A673 (cell line): ENCODE measurements at regions not wholly inside any gene's neighbourhood (a gene's known extent, or its start where the extent isn't known, plus 50 kb on each side); places are given as distances from the start of the nearest gene placed in this dataset.

Source experiments
- BruUV-seq: library from RNA; stranded (reverse); fragments of 400-500 nt; replicated peaks from 2 replicates; lab custom pipeline; 2021; lab: Mats Ljungman, UMichigan
- CTCF ChIA-PET: fragments of 300-600 bp; sonication (Branson Sonifier 250); formaldehyde crosslinking; loops from one replicate; lab custom pipeline; 2022; ENCODE audit warnings: antibody characterized with exemption; lab: Charles Lee
- POLR2A ChIA-PET: fragments of 300-600 bp; sonication (Branson Sonifier 250); formaldehyde crosslinking; loops from one replicate; lab custom pipeline; 2022; ENCODE audit warnings: antibody characterized with exemption; ENCODE audit not compliant: low non-redundant PET; lab: Charles Lee
- DNase-seq: peaks from one replicate; pipeline ENCODE4 v3.0.0-alpha.2; 2015; ENCODE audit warnings: low spot score
- H3K27ac ChIP-seq: fragments of 200-600 bp; sonication (generic); 2 replicates; pipeline ENCODE4 v1.5.1; 2016; ENCODE audit warnings: mixed run types, low read depth, mild to moderate bottlenecking, mixed read lengths, antibody characterized with exemption, low read length; ENCODE audit not compliant: poor library complexity, severe bottlenecking
- H3K27me3 ChIP-seq: fragments of 200-600 bp; sonication (generic); replicated peaks from 2 replicates; pipeline ENCODE4 v1.6.1; 2017; ENCODE audit warnings: mixed run types, low read depth, mild to moderate bottlenecking, mixed read lengths, antibody characterized with exemption, low read length; ENCODE audit not compliant: insufficient read depth, poor library complexity
- H3K36me3 ChIP-seq: fragments of 200-600 bp; sonication (generic); 2 replicates; pipeline ENCODE4 v1.6.1; 2016; ENCODE audit warnings: mixed run types, mild to moderate bottlenecking, mixed read lengths, antibody characterized with exemption, low read length; ENCODE audit not compliant: insufficient read depth, poor library complexity, severe bottlenecking
- H3K4me1 ChIP-seq: fragments of 200-600 bp; sonication (generic); 2 replicates; pipeline ENCODE4 v1.6.1; 2017; ENCODE audit warnings: mixed run types, mild to moderate bottlenecking, mixed read lengths, antibody characterized with exemption, low read length; ENCODE audit not compliant: insufficient read depth, poor library complexity, severe bottlenecking
- H3K4me3 ChIP-seq: fragments of 200-600 bp; sonication (generic); 2 replicates; pipeline ENCODE4 v1.5.1; 2016; ENCODE audit warnings: low read depth, mixed run types, mild to moderate bottlenecking, mixed read lengths, low read length; ENCODE audit not compliant: poor library complexity, severe bottlenecking
- H3K9me3 ChIP-seq: fragments of 200-600 bp; sonication (generic); 2 replicates; pipeline ENCODE4 v1.6.1; 2016; ENCODE audit warnings: mixed run types, low read depth, mild to moderate bottlenecking, mixed read lengths, antibody characterized with exemption, low read length; ENCODE audit not compliant: poor library complexity, severe bottlenecking
- EZH2 ChIP-seq: fragments of 200-600 bp; sonication (generic); IDR thresholded peaks from 2 replicates; pipeline ENCODE4 v1.6.1; 2017; ENCODE audit warnings: borderline replicate concordance, low read depth, mild to moderate bottlenecking, mixed read lengths, antibody characterized with exemption, low read length; ENCODE audit not compliant: poor library complexity, severe bottlenecking
- intact Hi-C: fragments of 100-400 bp; cut with micrococcal nuclease; formaldehyde crosslinking; loops from one replicate; pipeline ENCODE4 v1.10.0; 2022; ENCODE audit not compliant: unreplicated experiment
- TF ChIP-seq, protein P1 (sequence below): fragments of 300-800, 200-600 bp; sonication (generic); conservative IDR thresholded peaks from 2 replicates; pipeline ENCODE4 v1.5.1; 2017; ENCODE audit warnings: low read depth, mild to moderate bottlenecking, antibody characterized with exemption, low read length, moderate library complexity, mixed read lengths

DNA sequence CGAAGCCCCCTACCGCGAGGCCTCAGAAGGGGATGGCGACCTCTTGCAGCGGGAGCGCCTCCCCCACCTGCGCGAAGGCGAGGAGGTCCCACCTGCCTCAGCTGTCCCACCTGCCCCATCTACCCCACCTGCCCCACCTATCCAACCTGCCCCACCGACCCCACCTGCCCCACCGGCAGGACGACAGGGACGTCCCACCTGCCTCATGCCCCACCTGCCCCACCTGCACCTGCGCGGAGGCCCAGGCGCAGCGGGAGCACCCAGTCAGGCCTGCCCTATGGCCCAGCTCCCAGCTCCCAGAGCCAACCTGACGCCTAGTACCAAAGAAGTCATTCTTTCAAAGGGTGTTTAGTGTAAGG is 489.1 kb upstream of the SMIM21 start:
- H3K4me3 ChIP-seq = no peak overlapping the region
- peaks cover 10% of the 10 kb centered on the region for H3K27me3 ChIP-seq
- intact Hi-C loops = no loop called here
- ChIA-PET POLR2A (no interaction called here), CTCF (no interaction called here)
- no peaks in the 10 kb centered on the region for H3K36me3 ChIP-seq
- DNase-seq = no peak
- H3K9me3 ChIP-seq = no peaks in the 10 kb centered on the region
- TF ChIP-seq EZH2 = no peak
- TF ChIP-seq, protein P1, sequence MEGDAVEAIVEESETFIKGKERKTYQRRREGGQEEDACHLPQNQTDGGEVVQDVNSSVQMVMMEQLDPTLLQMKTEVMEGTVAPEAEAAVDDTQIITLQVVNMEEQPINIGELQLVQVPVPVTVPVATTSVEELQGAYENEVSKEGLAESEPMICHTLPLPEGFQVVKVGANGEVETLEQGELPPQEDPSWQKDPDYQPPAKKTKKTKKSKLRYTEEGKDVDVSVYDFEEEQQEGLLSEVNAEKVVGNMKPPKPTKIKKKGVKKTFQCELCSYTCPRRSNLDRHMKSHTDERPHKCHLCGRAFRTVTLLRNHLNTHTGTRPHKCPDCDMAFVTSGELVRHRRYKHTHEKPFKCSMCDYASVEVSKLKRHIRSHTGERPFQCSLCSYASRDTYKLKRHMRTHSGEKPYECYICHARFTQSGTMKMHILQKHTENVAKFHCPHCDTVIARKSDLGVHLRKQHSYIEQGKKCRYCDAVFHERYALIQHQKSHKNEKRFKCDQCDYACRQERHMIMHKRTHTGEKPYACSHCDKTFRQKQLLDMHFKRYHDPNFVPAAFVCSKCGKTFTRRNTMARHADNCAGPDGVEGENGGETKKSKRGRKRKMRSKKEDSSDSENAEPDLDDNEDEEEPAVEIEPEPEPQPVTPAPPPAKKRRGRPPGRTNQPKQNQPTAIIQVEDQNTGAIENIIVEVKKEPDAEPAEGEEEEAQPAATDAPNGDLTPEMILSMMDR = no peak
- H3K27ac ChIP-seq = no peak overlapping the region
- no TSS peak for BruUV-seq
- no peaks in the 10 kb centered on the region for H3K4me1 ChIP-seq

DNA sequence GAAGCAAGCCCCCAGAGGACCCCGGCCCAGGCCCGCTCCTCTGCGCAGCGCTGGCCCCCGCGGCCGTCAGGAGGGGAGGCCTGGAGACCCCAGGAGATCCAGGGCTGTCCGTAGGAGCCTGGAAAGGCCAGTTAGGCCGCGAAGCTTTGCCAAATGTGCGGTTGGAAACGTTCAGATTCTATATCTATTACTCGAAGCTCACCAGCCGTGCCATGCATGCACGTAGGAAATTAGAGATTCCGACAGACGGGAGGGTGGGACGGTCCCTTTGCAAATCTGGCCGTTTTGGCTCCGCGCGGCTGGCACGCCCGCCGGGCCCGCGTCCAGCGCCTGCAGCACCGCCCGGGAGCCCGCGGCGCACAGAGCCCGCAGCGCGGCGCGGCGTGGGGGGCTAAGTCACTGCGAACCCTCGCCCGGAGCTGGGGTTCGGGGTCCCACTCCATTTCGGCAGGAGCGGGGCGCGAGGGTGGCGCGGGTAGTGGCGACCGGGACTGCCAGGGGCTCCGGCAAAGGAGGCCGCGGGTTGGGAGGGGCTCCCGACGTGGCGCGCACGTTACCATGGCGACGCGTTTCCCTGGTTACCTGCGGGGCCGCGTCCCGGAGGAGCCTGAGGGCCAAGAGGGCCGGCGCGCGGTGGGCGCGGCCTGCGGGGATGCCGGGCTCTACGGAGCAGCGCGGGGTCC is 488.6 kb upstream of the SMIM21 start:
- no peak overlapping the region for H3K27ac ChIP-seq
- no peaks in the 10 kb centered on the region for H3K9me3 ChIP-seq
- no peaks in the 10 kb centered on the region for H3K4me1 ChIP-seq
- TF ChIP-seq EZH2 = no peak
- TF ChIP-seq, protein P1 = no peak
- CTCF ChIA-PET = no interaction called here
- intact Hi-C loops = no loop called here
- no TSS peak for BruUV-seq
- H3K36me3 ChIP-seq = no peaks in the 10 kb centered on the region
- POLR2A ChIA-PET = no interaction called here
- peaks cover 10% of the 10 kb centered on the region for H3K27me3 ChIP-seq
- H3K4me3 ChIP-seq = no peak overlapping the region
- peak; percentile 14 for DNase-seq

DNA sequence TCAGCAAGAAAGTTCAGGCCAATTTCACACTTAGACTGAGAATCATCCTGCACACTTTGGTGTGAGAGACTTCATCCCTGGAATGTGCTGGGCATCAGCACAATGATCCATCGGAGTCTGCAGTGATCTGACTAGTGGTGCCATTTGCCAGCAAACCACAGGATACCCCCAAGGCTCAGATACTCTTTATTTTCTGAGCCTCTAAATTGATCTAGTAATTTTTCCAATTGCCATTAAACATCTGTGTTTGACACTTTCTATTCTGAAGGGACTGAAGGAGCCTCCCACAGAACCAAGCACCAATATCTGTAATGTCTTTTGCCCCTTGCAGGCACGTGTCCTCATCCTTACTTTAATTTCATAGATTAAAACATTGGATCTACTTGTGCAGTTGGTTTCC is 485.3 kb upstream of the SMIM21 start:
- intact Hi-C loops = no loop called here
- H3K4me3 ChIP-seq = no peak overlapping the region
- no peak for DNase-seq
- peaks cover 10% of the 10 kb centered on the region for H3K27me3 ChIP-seq
- no peaks in the 10 kb centered on the region for H3K4me1 ChIP-seq
- H3K9me3 ChIP-seq = no peaks in the 10 kb centered on the region
- H3K36me3 ChIP-seq = no peaks in the 10 kb centered on the region
- TF ChIP-seq, protein P1 = no peak
- TF ChIP-seq EZH2 = no peak
- ChIA-PET CTCF (no interaction called here), POLR2A (no interaction called here)
- no TSS peak for BruUV-seq
- H3K27ac ChIP-seq = no peak overlapping the region
